ENCODE measurements at regions not wholly inside any gene's neighbourhood (a gene's known extent, or its start where the extent isn't known, plus 50 kb on each side); places are given as distances from the start of the nearest gene placed in this dataset.

DNA sequence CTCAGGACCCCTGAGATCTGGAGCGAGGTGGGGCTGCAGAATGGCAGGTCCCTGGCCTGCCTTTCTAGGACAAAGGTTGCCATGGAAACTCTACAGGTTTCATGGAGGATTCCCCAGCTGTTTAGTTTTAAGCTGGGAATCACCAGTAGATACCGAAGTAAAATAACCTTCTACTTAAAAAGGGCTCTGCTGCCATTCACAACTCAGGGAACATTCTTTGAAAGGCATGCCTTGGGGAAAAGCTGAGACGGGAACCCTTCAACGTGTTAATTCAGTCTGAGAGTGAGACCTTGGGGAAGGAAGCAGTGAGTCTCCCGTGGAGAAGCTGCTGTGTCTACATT lies 493.3 kb downstream of the BRD1 start:
- Mint-ChIP-seq H3K9me3 (peaks cover 81% of the 10 kb centered on the region), H3K27ac (no peak overlapping the region), H3K4me3 (no peak overlapping the region), H3K36me3 (ENCODE audit: low read depth) (peaks cover 5% of the 10 kb centered on the region; the same call in 1 of the 2 replicates), H3K27me3 (ENCODE audit: insufficient read depth) (no peaks in the 10 kb centered on the region), H3K4me1 (ENCODE audit: low read depth) (no peaks in the 10 kb centered on the region)
- DNase-seq, result no peak
- TF ChIP-seq, protein P1, sequence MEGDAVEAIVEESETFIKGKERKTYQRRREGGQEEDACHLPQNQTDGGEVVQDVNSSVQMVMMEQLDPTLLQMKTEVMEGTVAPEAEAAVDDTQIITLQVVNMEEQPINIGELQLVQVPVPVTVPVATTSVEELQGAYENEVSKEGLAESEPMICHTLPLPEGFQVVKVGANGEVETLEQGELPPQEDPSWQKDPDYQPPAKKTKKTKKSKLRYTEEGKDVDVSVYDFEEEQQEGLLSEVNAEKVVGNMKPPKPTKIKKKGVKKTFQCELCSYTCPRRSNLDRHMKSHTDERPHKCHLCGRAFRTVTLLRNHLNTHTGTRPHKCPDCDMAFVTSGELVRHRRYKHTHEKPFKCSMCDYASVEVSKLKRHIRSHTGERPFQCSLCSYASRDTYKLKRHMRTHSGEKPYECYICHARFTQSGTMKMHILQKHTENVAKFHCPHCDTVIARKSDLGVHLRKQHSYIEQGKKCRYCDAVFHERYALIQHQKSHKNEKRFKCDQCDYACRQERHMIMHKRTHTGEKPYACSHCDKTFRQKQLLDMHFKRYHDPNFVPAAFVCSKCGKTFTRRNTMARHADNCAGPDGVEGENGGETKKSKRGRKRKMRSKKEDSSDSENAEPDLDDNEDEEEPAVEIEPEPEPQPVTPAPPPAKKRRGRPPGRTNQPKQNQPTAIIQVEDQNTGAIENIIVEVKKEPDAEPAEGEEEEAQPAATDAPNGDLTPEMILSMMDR (IDR thresholded peaks at IDR 0.05), result no peak

GRCh38 chr22:49333206-49333605 lies 494.5 kb downstream of the BRD1 start:
- no peak overlapping the region for H3K27ac Mint-ChIP-seq
- peaks cover 5% of the 10 kb centered on the region; the same call in 1 of the 2 replicates for H3K36me3 Mint-ChIP-seq (ENCODE audit: low read depth)
- DNase-seq, result no peak
- no peaks in the 10 kb centered on the region for H3K27me3 Mint-ChIP-seq (ENCODE audit: insufficient read depth)
- no peaks in the 10 kb centered on the region for H3K4me1 Mint-ChIP-seq (ENCODE audit: low read depth)
- H3K4me3 Mint-ChIP-seq, result no peak overlapping the region
- TF ChIP-seq, protein P1 (IDR thresholded peaks at IDR 0.05), result no peak
- H3K9me3 Mint-ChIP-seq, result peaks cover 85% of the 10 kb centered on the region

GRCh38 chr22:49332691-49333090 lies 495.0 kb downstream of the BRD1 start:
- H3K27ac Mint-ChIP-seq, result no peak overlapping the region
- no peaks in the 10 kb centered on the region for H3K4me1 Mint-ChIP-seq (ENCODE audit: low read depth)
- DNase-seq, result no peak
- peaks cover 5% of the 10 kb centered on the region; the same call in 1 of the 2 replicates for H3K36me3 Mint-ChIP-seq (ENCODE audit: low read depth)
- no peak overlapping the region for H3K4me3 Mint-ChIP-seq
- H3K9me3 Mint-ChIP-seq, result peaks cover 85% of the 10 kb centered on the region
- TF ChIP-seq, protein P1 (IDR thresholded peaks at IDR 0.05), result no peak
- no peaks in the 10 kb centered on the region for H3K27me3 Mint-ChIP-seq (ENCODE audit: insufficient read depth)

DNA sequence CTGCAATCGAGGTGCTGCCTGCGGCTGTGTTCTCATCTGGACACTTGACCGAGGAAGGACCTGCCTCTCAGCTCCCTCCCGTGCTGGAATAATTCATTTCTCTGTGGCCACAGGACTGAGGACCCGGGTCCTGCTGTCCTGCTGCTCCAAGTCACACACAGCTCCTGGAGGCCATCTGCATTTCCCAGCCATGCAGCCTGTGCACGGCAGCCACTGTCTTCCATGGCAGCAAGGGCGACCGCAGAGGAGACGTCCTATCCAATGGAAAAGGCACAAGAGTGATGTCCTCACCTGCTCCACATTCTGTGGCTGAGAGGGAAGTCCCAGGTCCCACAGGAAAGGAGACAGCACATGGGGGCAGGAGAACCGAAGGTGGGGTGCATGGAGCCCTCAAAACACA lies 495.8 kb downstream of the BRD1 start:
- Mint-ChIP-seq H3K4me3 (no peak overlapping the region), H3K36me3 (ENCODE audit: low read depth) (peaks cover 9% of the 10 kb centered on the region; the same call in 1 of the 2 replicates), H3K27ac (no peak overlapping the region), H3K27me3 (ENCODE audit: insufficient read depth) (no peaks in the 10 kb centered on the region), H3K9me3 (peaks cover 85% of the 10 kb centered on the region), H3K4me1 (ENCODE audit: low read depth) (no peaks in the 10 kb centered on the region)
- no peak for DNase-seq
- TF ChIP-seq, protein P1 (IDR thresholded peaks at IDR 0.05), result no peak

GRCh38 chr22:49331223-49331815 lies 496.4 kb downstream of the BRD1 start:
- Mint-ChIP-seq H3K27me3 (ENCODE audit: insufficient read depth) (no peaks in the 10 kb centered on the region), H3K4me3 (no peak overlapping the region), H3K4me1 (ENCODE audit: low read depth) (no peaks in the 10 kb centered on the region), H3K9me3 (peaks cover 86% of the 10 kb centered on the region), H3K27ac (no peak overlapping the region), H3K36me3 (ENCODE audit: low read depth) (peaks cover 10% of the 10 kb centered on the region; the same call in 1 of the 2 replicates)
- no peak for DNase-seq
- TF ChIP-seq, protein P1 (IDR thresholded peaks at IDR 0.05), result no peak
